ENCODE measurements at regions not wholly inside any gene's neighbourhood (a gene's known extent, or its start where the extent isn't known, plus 50 kb on each side); places are given as distances from the start of the nearest gene placed in this dataset.

- TF ChIP-seq EZH2 (IDR thresholded peaks at IDR 0.05) (no peak), CTCF (IDR thresholded peaks at IDR 0.05) (no peak)
These were observed 237.8 kb upstream of the GPR26 start for GRCh38 chr10:123428391-123428790.

Data from neural progenitor cell (in vitro differentiated cells).